ENCODE measurements at regions not wholly inside any gene's neighbourhood (a gene's known extent, or its start where the extent isn't known, plus 50 kb on each side); places are given as distances from the start of the nearest gene placed in this dataset.

GRCh38 chr5:159609359-159609758, 279.1 kb upstream of the IL12B start:
- no peak overlapping the region for H3K27ac ChIP-seq

GRCh38 chr5:159610966-159611579, 280.8 kb upstream of the IL12B start:
- Histone ChIP-seq H2AFZ (ENCODE audit: low read depth) (no peak overlapping the region), H3K4me2 (no peak overlapping the region), H3K4me1 (ENCODE audit: low read depth, poor library complexity, severe bottlenecking) (no peaks in the 10 kb centered on the region), H3K79me2 (ENCODE audit: insufficient read depth, low read depth) (no peaks in the 10 kb centered on the region), H3K36me3 (ENCODE audit: insufficient read depth) (no peaks in the 10 kb centered on the region), H3K9ac (no peak overlapping the region), H4K20me1 (ENCODE audit: insufficient read depth) (no peaks in the 10 kb centered on the region), H3K27me3 (ENCODE audit: insufficient read depth, low read depth) (no peaks in the 10 kb centered on the region), H3K27ac (no peak overlapping the region), H3K4me3 (IDR thresholded peaks at IDR 0.05; ENCODE audit: insufficient read depth, low read depth, low read length) (no peak overlapping the region)
- no peak for TF ChIP-seq CTCF (conservative IDR thresholded peaks at IDR 0.05; ENCODE audit: low read depth, low read length)

More at GRCh38 chr5:159609359-159609758, 279.1 kb upstream of the IL12B start:
- Histone ChIP-seq H3K4me1 (ENCODE audit: low read depth, poor library complexity, severe bottlenecking) (no peaks in the 10 kb centered on the region), H2AFZ (ENCODE audit: low read depth) (no peak overlapping the region), H3K36me3 (ENCODE audit: insufficient read depth) (no peaks in the 10 kb centered on the region), H3K4me2 (no peak overlapping the region), H3K9ac (no peak overlapping the region), H3K4me3 (IDR thresholded peaks at IDR 0.05; ENCODE audit: insufficient read depth, low read depth, low read length) (no peak overlapping the region), H3K79me2 (ENCODE audit: insufficient read depth, low read depth) (no peaks in the 10 kb centered on the region), H3K27me3 (ENCODE audit: insufficient read depth, low read depth) (no peaks in the 10 kb centered on the region), H4K20me1 (ENCODE audit: insufficient read depth) (no peaks in the 10 kb centered on the region)
- no peak for TF ChIP-seq CTCF (conservative IDR thresholded peaks at IDR 0.05; ENCODE audit: low read depth, low read length)

GRCh38 chr5:159616952-159617351, 286.7 kb upstream of the IL12B start:
- no peaks in the 10 kb centered on the region for H3K27me3 ChIP-seq (ENCODE audit: insufficient read depth, low read depth)
- no peaks in the 10 kb centered on the region for H3K79me2 ChIP-seq (ENCODE audit: insufficient read depth, low read depth)
- no peak overlapping the region for H2AFZ ChIP-seq (ENCODE audit: low read depth)
- no peak overlapping the region for H3K4me3 ChIP-seq (IDR thresholded peaks at IDR 0.05; ENCODE audit: insufficient read depth, low read depth, low read length)
- no peak for TF ChIP-seq CTCF (conservative IDR thresholded peaks at IDR 0.05; ENCODE audit: low read depth, low read length)
- H3K27ac ChIP-seq: no peak overlapping the region
- no peak overlapping the region for H3K4me2 ChIP-seq
- H4K20me1 ChIP-seq (ENCODE audit: insufficient read depth): no peaks in the 10 kb centered on the region
- no peak overlapping the region for H3K9ac ChIP-seq
- no peaks in the 10 kb centered on the region for H3K4me1 ChIP-seq (ENCODE audit: low read depth, poor library complexity, severe bottlenecking)
- H3K36me3 ChIP-seq (ENCODE audit: insufficient read depth): no peaks in the 10 kb centered on the region

- Histone ChIP-seq H3K36me3 (ENCODE audit: insufficient read depth) (no peaks in the 10 kb centered on the region), H2AFZ (ENCODE audit: low read depth) (no peak overlapping the region), H3K27me3 (ENCODE audit: insufficient read depth, low read depth) (no peaks in the 10 kb centered on the region), H3K9ac (no peak overlapping the region), H4K20me1 (ENCODE audit: insufficient read depth) (no peaks in the 10 kb centered on the region), H3K27ac (no peak overlapping the region), H3K4me2 (no peak overlapping the region), H3K4me1 (ENCODE audit: low read depth, poor library complexity, severe bottlenecking) (no peaks in the 10 kb centered on the region), H3K79me2 (ENCODE audit: insufficient read depth, low read depth) (no peaks in the 10 kb centered on the region), H3K4me3 (IDR thresholded peaks at IDR 0.05; ENCODE audit: insufficient read depth, low read depth, low read length) (no peak overlapping the region)
- no peak for TF ChIP-seq CTCF (conservative IDR thresholded peaks at IDR 0.05; ENCODE audit: low read depth, low read length)
Observed at GRCh38 chr5:159619826-159620225, 289.5 kb upstream of the IL12B start.

All from KMS-11 (cell line).